ENCODE measurements at regions not wholly inside any gene's neighbourhood (a gene's known extent, or its start where the extent isn't known, plus 50 kb on each side); places are given as distances from the start of the nearest gene placed in this dataset.

DNA sequence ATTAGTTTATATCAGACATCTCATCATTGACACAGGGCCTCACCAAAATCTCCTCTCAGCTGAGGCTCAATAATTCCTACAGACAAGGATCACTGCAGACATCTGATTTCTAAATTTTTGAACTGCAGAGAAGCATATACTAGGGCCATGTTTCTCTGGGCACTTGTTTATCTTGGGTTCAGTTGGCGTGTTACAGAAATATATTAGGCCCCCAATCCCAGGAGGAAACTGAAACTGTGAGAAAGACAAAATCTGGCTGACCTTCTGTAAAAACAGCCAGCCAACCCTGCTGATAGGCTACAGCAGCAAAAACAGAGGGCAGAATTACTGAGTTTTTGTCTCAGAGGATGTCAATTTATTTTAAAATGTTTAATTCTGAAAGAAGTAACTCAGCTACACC, 634.6 kb downstream of the ETNK1 start:
- Histone ChIP-seq H3K27ac (ENCODE audit: low read depth, low read length) (no peak overlapping the region), H3K9me3 (ENCODE audit: control insufficient read depth, insufficient read depth, low read length) (no peaks in the 10 kb centered on the region), H4K20me1 (ENCODE audit: control insufficient read depth, insufficient read depth, low read depth, low read length) (no peaks in the 10 kb centered on the region), H3K27me3 (ENCODE audit: control insufficient read depth, low read length) (no peaks in the 10 kb centered on the region), H3K4me2 (ENCODE audit: low read length) (no peak overlapping the region), H3K4me1 (ENCODE audit: control insufficient read depth, low read length) (no peaks in the 10 kb centered on the region), H3F3A (ENCODE audit: control insufficient read depth, insufficient read depth) (no peaks in the 10 kb centered on the region), H3K4me3 (ENCODE audit: low read length) (no peak overlapping the region), H3K9me2 (replicated peaks; ENCODE audit: control insufficient read depth, low read length) (no peaks in the 10 kb centered on the region), H3K36me3 (ENCODE audit: control insufficient read depth, low read length) (no peaks in the 10 kb centered on the region), H3K79me2 (ENCODE audit: control insufficient read depth, low read length) (no peaks in the 10 kb centered on the region)
- TF ChIP-seq, protein P1, sequence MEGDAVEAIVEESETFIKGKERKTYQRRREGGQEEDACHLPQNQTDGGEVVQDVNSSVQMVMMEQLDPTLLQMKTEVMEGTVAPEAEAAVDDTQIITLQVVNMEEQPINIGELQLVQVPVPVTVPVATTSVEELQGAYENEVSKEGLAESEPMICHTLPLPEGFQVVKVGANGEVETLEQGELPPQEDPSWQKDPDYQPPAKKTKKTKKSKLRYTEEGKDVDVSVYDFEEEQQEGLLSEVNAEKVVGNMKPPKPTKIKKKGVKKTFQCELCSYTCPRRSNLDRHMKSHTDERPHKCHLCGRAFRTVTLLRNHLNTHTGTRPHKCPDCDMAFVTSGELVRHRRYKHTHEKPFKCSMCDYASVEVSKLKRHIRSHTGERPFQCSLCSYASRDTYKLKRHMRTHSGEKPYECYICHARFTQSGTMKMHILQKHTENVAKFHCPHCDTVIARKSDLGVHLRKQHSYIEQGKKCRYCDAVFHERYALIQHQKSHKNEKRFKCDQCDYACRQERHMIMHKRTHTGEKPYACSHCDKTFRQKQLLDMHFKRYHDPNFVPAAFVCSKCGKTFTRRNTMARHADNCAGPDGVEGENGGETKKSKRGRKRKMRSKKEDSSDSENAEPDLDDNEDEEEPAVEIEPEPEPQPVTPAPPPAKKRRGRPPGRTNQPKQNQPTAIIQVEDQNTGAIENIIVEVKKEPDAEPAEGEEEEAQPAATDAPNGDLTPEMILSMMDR (IDR thresholded peaks at IDR 0.05; ENCODE audit: low read depth, low read length, poor library complexity, severe bottlenecking) = no peak
- no peak for TF ChIP-seq EZH2phosphoT487 (IDR thresholded peaks at IDR 0.05; ENCODE audit: borderline replicate concordance, low read length)

DNA sequence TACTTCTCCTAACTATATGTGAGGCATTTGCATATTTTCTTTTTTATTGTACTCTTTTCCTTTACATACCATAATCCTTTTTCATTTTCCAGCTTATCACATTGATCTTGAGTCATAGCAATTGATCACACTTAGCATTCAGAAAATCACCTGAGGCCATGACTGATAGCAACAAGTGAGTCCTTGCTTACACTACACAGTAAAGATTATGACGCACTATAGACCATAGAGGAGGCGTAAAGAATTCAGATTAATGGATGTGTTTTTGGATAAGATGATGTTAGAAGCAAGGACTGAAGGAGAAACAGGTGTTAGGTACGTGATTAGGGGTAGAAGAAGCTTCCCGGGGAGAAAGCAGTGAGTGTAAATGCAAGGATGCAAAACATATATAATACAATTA, 637.7 kb downstream of the ETNK1 start:
- TF ChIP-seq, protein P1 (IDR thresholded peaks at IDR 0.05; ENCODE audit: low read depth, low read length, poor library complexity, severe bottlenecking) = no peak
- TF ChIP-seq EZH2phosphoT487 (IDR thresholded peaks at IDR 0.05; ENCODE audit: borderline replicate concordance, low read length) = no peak

DNA sequence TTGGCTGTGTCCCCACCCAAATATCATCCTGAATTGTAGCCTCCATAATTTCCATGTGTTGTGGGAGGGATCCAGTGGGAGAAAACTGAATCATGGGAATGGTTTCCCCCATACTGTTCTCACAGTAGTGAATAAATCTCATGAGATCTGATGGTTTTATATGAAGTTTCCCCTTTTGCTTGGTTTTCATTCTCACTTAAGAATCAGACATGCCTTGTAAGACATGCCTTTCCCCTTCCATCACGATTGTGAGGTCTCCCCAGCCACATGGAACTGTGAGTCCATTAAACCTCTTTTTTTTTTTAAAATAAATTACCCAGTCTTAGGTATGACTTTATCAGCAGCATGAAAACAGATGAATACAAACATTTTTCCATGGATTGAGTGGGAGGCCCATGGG, 652.9 kb downstream of the ETNK1 start:
- no peak overlapping the region for H3K4me2 ChIP-seq (ENCODE audit: low read length)
- H3K4me1 ChIP-seq (ENCODE audit: control insufficient read depth, low read length) = no peaks in the 10 kb centered on the region
- H3K36me3 ChIP-seq (ENCODE audit: control insufficient read depth, low read length) = no peaks in the 10 kb centered on the region
- H3F3A ChIP-seq (ENCODE audit: control insufficient read depth, insufficient read depth) = no peaks in the 10 kb centered on the region
- H3K79me2 ChIP-seq (ENCODE audit: control insufficient read depth, low read length) = no peaks in the 10 kb centered on the region
- no peak overlapping the region for H3K27ac ChIP-seq (ENCODE audit: low read depth, low read length)
- TF ChIP-seq, protein P1 (IDR thresholded peaks at IDR 0.05; ENCODE audit: low read depth, low read length, poor library complexity, severe bottlenecking) = no peak
- TF ChIP-seq EZH2phosphoT487 (IDR thresholded peaks at IDR 0.05; ENCODE audit: borderline replicate concordance, low read length) = no peak
- no peak overlapping the region for H3K4me3 ChIP-seq (ENCODE audit: low read length)
- no peaks in the 10 kb centered on the region for H3K27me3 ChIP-seq (ENCODE audit: control insufficient read depth, low read length)
- H4K20me1 ChIP-seq (ENCODE audit: control insufficient read depth, insufficient read depth, low read depth, low read length) = no peaks in the 10 kb centered on the region
- no peaks in the 10 kb centered on the region for H3K9me2 ChIP-seq (replicated peaks; ENCODE audit: control insufficient read depth, low read length)
- H3K9me3 ChIP-seq (ENCODE audit: control insufficient read depth, insufficient read depth, low read length) = no peaks in the 10 kb centered on the region

More for the DNA sequence above, 637.7 kb downstream of the ETNK1 start:
- H3K9me3 ChIP-seq (ENCODE audit: control insufficient read depth, insufficient read depth, low read length) = no peaks in the 10 kb centered on the region
- no peaks in the 10 kb centered on the region for H3K36me3 ChIP-seq (ENCODE audit: control insufficient read depth, low read length)
- no peak overlapping the region for H3K4me2 ChIP-seq (ENCODE audit: low read length)
- H3K4me1 ChIP-seq (ENCODE audit: control insufficient read depth, low read length) = no peaks in the 10 kb centered on the region
- H3K4me3 ChIP-seq (ENCODE audit: low read length) = no peak overlapping the region
- H3K79me2 ChIP-seq (ENCODE audit: control insufficient read depth, low read length) = no peaks in the 10 kb centered on the region
- no peak overlapping the region for H3K27ac ChIP-seq (ENCODE audit: low read depth, low read length)
- no peaks in the 10 kb centered on the region for H4K20me1 ChIP-seq (ENCODE audit: control insufficient read depth, insufficient read depth, low read depth, low read length)
- H3F3A ChIP-seq (ENCODE audit: control insufficient read depth, insufficient read depth) = no peaks in the 10 kb centered on the region
- no peaks in the 10 kb centered on the region for H3K9me2 ChIP-seq (replicated peaks; ENCODE audit: control insufficient read depth, low read length)
- H3K27me3 ChIP-seq (ENCODE audit: control insufficient read depth, low read length) = no peaks in the 10 kb centered on the region

DNA sequence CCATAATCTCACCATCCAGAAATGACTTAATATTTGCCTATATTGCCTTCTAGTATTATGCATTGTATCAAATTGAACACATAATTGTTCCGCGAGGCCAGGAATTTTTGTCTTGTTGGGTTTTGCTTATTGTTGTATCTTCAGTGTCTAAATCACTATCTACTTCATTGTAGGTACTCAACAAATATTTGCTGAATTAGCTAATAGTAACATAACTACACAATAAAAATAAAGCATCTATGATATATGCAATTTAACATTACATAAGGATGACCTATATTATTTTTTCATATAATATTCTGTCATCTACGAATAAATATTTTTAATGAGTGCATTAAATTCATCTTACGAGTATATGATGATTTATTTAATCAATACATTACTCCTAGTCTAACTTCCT, 656.3 kb downstream of the ETNK1 start:
- H3K27ac ChIP-seq (ENCODE audit: low read depth, low read length) = no peak overlapping the region
- no peaks in the 10 kb centered on the region for H3F3A ChIP-seq (ENCODE audit: control insufficient read depth, insufficient read depth)
- TF ChIP-seq EZH2phosphoT487 (IDR thresholded peaks at IDR 0.05; ENCODE audit: borderline replicate concordance, low read length) = no peak
- no peaks in the 10 kb centered on the region for H3K36me3 ChIP-seq (ENCODE audit: control insufficient read depth, low read length)
- H4K20me1 ChIP-seq (ENCODE audit: control insufficient read depth, insufficient read depth, low read depth, low read length) = no peaks in the 10 kb centered on the region
- no peaks in the 10 kb centered on the region for H3K79me2 ChIP-seq (ENCODE audit: control insufficient read depth, low read length)
- no peaks in the 10 kb centered on the region for H3K9me3 ChIP-seq (ENCODE audit: control insufficient read depth, insufficient read depth, low read length)
- H3K27me3 ChIP-seq (ENCODE audit: control insufficient read depth, low read length) = no peaks in the 10 kb centered on the region
- no peaks in the 10 kb centered on the region for H3K4me1 ChIP-seq (ENCODE audit: control insufficient read depth, low read length)
- no peak overlapping the region for H3K4me3 ChIP-seq (ENCODE audit: low read length)
- no peaks in the 10 kb centered on the region for H3K9me2 ChIP-seq (replicated peaks; ENCODE audit: control insufficient read depth, low read length)
- H3K4me2 ChIP-seq (ENCODE audit: low read length) = no peak overlapping the region
